ENCODE measurements at regions not wholly inside any gene's neighbourhood (a gene's known extent, or its start where the extent isn't known, plus 50 kb on each side); places are given as distances from the start of the nearest gene placed in this dataset.
"Not testable (repeated sequence)": the region's sequence is repeated elsewhere in the genome, so short reads cannot be mapped to it uniquely, and the experiment has no call there.

DNA sequence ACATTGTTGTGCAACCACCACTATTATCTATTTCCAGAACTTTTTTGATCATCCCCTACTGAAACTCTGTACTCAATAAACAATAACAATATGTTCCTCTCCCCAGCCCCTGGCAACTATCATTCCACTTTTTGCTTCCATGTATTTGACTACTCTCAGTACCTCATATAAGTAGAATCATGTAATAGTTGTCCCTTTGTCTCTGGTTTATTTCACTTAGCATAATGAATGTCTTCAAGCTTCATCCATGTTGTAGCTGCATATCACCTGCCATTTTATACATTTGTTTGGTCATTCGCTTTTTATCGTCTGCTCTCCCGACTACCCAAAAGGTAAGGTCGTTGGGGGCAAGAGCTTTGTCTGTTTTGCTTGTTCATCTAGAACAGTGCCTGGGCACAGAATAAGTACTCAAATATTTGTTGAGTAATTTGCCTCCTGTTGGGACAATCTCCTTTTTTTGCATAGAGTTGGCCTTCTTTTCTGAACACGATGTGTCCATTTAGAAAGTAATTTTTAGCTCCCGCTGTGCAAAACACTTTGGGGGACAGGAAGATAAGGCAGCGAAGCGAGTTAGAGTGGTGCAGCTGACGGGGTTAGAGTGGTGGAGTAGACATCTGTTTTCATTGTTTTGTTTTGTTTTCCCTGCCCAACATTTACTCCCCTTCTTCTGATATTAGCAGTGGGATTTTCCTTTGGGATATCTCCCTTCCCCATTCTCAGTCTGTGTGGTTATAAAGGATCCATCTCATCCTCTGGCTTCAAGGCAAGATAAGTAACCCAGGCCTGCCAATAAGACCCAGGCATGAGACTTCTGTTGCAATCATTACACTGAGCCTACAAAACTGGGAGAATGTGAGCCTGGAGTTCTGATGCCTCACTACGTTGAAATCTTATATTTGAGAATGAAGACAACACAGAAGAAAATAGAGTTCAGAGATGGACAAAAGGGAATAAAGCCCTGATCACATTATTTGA lies 83.4 kb upstream of the RNU6-1 start:
- Mint-ChIP-seq H3K27ac (no peak overlapping the region), H3K4me3 (no peak overlapping the region), H3K36me3 (ENCODE audit: low read depth) (peaks cover 3% of the 10 kb centered on the region), H3K27me3 (ENCODE audit: low read depth) (no peaks in the 10 kb centered on the region), H3K4me1 (ENCODE audit: low read depth) (no peaks in the 10 kb centered on the region), H3K9me3 (peaks cover 15% of the 10 kb centered on the region)
- intact Hi-C loops (cut with micrococcal nuclease) = no loop called here
- CTCF ChIA-PET = interaction anchor here (0.7 kb wide), 1 partner anchor 15 kb away, joined by 3 read pairs; no protein-coding TSS in a partner anchor
- no peak for DNase-seq

- H3K27ac Mint-ChIP-seq = no peak overlapping the region
- intact Hi-C loops (cut with micrococcal nuclease) = no loop called here
- H3K36me3 Mint-ChIP-seq (ENCODE audit: low read depth) = peaks cover 2% of the 10 kb centered on the region
- CTCF ChIA-PET = interaction anchor here (0.7 kb wide), 1 partner anchor 16 kb away, joined by 3 read pairs; no protein-coding TSS in a partner anchor
- no peaks in the 10 kb centered on the region for H3K4me1 Mint-ChIP-seq (ENCODE audit: low read depth)
- no peak overlapping the region for H3K4me3 Mint-ChIP-seq
- H3K9me3 Mint-ChIP-seq = peaks cover 10% of the 10 kb centered on the region
- DNase-seq = no peak
- peaks cover 2% of the 10 kb centered on the region for H3K27me3 Mint-ChIP-seq (ENCODE audit: low read depth)
These were observed 84.6 kb upstream of the RNU6-1 start for GRCh38 chr15:67924359-67924974.

DNA sequence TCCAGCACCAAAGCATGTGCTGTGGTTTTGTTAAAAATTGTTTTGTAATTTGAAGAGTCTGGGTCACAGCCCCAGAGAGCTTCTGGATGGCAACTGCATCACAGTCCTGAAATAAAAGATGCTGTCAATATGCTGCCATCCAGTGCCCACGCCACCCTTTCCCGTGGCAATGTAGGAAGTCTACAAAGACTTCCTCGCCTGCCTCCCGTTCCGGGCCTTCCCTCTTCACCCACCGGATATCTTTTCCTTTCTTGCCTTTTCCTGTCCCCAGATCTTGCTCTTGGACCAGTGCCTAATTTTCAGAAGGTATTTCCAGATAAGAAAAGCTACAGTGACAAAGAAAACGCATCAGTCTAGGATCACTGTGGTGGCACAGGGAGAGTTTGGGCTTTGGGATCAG lies 85.3 kb upstream of the RNU6-1 start:
- Mint-ChIP-seq H3K27me3 (ENCODE audit: low read depth) (peaks cover 2% of the 10 kb centered on the region), H3K4me1 (ENCODE audit: low read depth) (no peaks in the 10 kb centered on the region), H3K9me3 (peaks cover 6% of the 10 kb centered on the region), H3K36me3 (ENCODE audit: low read depth) (peaks cover 2% of the 10 kb centered on the region), H3K4me3 (no peak overlapping the region), H3K27ac (no peak overlapping the region)
- CTCF ChIA-PET = interaction anchor here (0.6 kb wide), 1 partner anchor 1702 kb away, joined by 3 read pairs; no protein-coding TSS in a partner anchor
- DNase-seq = no peak
- intact Hi-C loops (cut with micrococcal nuclease) = no loop called here

GRCh38 chr15:67927501-67928168 lies 87.8 kb upstream of the RNU6-1 start:
- no peak overlapping the region for H3K4me3 Mint-ChIP-seq
- H3K36me3 Mint-ChIP-seq (ENCODE audit: low read depth) = peaks cover 2% of the 10 kb centered on the region
- CTCF ChIA-PET = interaction anchor here (0.9 kb wide), 1 partner anchor 13 kb away, joined by 4 read pairs; no protein-coding TSS in a partner anchor
- intact Hi-C loops (cut with micrococcal nuclease) = no loop called here
- peaks cover 6% of the 10 kb centered on the region for H3K9me3 Mint-ChIP-seq
- no peak for DNase-seq
- no peaks in the 10 kb centered on the region for H3K4me1 Mint-ChIP-seq (ENCODE audit: low read depth)
- peaks cover 2% of the 10 kb centered on the region for H3K27me3 Mint-ChIP-seq (ENCODE audit: low read depth)
- H3K27ac Mint-ChIP-seq = no peak overlapping the region

- Mint-ChIP-seq H3K27ac (no peak overlapping the region), H3K36me3 (ENCODE audit: low read depth) (peaks cover 2% of the 10 kb centered on the region), H3K4me1 (ENCODE audit: low read depth) (no peaks in the 10 kb centered on the region), H3K4me3 (no peak overlapping the region), H3K9me3 (peaks cover 6% of the 10 kb centered on the region), H3K27me3 (ENCODE audit: low read depth) (peaks cover 2% of the 10 kb centered on the region)
- intact Hi-C loops (cut with micrococcal nuclease) = no loop called here
- CTCF ChIA-PET = no interaction called here
- no peak for DNase-seq
These were observed 88.8 kb upstream of the RNU6-1 start for GRCh38 chr15:67928666-67929065.

DNA sequence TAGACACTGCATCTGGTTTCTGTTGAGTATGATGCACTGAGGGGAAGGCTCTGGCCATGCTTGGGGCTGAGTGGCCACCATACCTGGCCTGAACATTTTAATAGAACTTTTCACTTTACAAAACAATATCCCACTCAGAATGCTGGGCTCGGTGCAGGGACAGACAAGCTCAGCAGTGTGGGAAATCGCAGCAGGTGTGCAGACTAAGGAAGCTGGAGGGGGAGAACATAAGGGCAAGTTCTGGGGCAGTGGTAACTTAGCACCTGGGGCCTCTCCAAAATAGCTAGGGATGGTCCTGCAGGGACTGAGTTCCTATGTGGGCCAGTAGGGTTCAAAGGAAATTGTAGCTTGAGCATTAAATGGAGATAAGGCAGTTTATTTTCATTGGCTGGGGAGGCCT lies 90.9 kb upstream of the RNU6-1 start:
- Mint-ChIP-seq H3K4me1 (ENCODE audit: low read depth) (no peaks in the 10 kb centered on the region), H3K4me3 (no peak overlapping the region)
- CTCF ChIA-PET = no interaction called here

DNA sequence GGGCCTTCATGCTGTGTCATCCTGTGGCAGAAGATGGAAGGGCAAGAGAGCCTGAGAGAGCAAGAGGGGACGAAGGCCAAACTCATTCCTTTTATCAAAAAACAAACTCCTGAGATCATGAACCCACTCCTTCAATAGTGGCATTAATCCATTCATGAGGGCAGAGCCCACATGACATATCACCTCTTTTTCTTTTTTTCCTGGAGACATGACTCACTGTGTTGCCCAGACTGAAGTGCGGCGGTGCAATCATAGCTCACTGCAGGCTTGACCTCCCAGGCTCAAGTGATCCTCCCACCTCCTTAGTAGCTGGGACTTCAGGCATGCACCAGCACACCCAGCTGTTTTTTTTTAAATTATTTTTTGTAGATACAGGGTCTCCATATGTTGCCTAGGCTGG lies 92.0 kb upstream of the RNU6-1 start:
- CTCF ChIA-PET = no interaction called here
- peaks cover 2% of the 10 kb centered on the region for H3K27me3 Mint-ChIP-seq (ENCODE audit: low read depth)
- no peak for DNase-seq
- no peaks in the 10 kb centered on the region for H3K4me1 Mint-ChIP-seq (ENCODE audit: low read depth)
- H3K4me3 Mint-ChIP-seq = no peak overlapping the region
- no peaks in the 10 kb centered on the region for H3K9me3 Mint-ChIP-seq
- H3K36me3 Mint-ChIP-seq (ENCODE audit: low read depth) = no peaks in the 10 kb centered on the region
- no peak overlapping the region for H3K27ac Mint-ChIP-seq
- intact Hi-C loops (cut with micrococcal nuclease) = no loop called here

More for the DNA sequence above, 90.9 kb upstream of the RNU6-1 start:
- DNase-seq = no peak
- H3K27ac Mint-ChIP-seq = no peak overlapping the region
- H3K36me3 Mint-ChIP-seq (ENCODE audit: low read depth) = no peaks in the 10 kb centered on the region
- peaks cover 2% of the 10 kb centered on the region for H3K27me3 Mint-ChIP-seq (ENCODE audit: low read depth)
- intact Hi-C loops (cut with micrococcal nuclease) = no loop called here
- H3K9me3 Mint-ChIP-seq = no peaks in the 10 kb centered on the region

DNA sequence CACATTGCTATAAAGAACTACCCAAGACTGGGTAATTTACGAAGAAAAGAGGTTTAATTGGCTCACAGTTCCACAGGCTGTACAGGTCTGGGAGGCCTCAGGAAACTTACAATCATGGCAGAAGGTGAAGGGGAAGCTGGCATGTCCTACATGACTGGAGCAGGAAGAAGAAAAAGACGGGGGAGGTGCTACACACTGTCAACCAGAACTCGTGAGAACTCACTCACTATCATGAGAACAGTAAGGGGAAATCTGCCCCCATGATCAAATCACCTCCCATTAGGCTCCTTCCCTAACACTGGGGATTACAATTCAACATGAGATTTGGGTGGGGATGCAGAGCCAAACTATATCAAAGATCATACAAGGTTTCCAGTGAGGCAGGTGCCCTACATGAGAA lies 94.3 kb upstream of the RNU6-1 start:
- H3K4me3 Mint-ChIP-seq; H3K9me3 Mint-ChIP-seq; intact Hi-C loops (cut with micrococcal nuclease): not testable (repeated sequence)

DNA sequence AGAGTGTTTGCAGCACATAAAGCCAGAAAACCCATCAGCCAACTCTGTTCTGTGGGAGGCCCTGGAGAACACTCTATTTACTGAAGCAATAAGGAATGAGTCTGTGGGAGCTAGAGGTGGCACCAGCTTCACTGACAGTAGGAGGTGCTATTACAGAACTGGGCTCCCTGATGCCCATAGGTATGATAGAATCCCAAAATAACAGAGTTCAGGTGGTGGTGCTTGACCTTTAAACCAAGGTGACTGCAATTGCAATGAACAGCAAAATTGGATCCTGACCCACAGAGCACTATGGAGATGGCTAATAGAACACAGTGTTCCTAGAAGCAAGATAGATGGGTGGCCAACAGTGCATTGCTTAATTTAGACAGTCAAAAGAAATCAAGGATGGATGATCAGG lies 95.4 kb upstream of the RNU6-1 start:
- CTCF ChIA-PET = no interaction called here
- Mint-ChIP-seq H3K27me3 (ENCODE audit: low read depth) (no peaks in the 10 kb centered on the region), H3K4me1 (ENCODE audit: low read depth) (no peaks in the 10 kb centered on the region), H3K4me3 (no peak overlapping the region), H3K9me3 (peaks cover 1% of the 10 kb centered on the region), H3K36me3 (ENCODE audit: low read depth) (no peaks in the 10 kb centered on the region), H3K27ac (no peak overlapping the region)
- intact Hi-C loops (cut with micrococcal nuclease) = no loop called here
- no peak for DNase-seq

More for the DNA sequence above, 94.3 kb upstream of the RNU6-1 start:
- DNase-seq; CTCF ChIA-PET; H3K27ac Mint-ChIP-seq; H3K4me1 Mint-ChIP-seq (ENCODE audit: low read depth); H3K27me3 Mint-ChIP-seq (ENCODE audit: low read depth); H3K36me3 Mint-ChIP-seq (ENCODE audit: low read depth): not testable (repeated sequence)

GRCh38 chr15:67936258-67936657 lies 96.4 kb upstream of the RNU6-1 start:
- DNase-seq = no peak
- Mint-ChIP-seq H3K27me3 (ENCODE audit: low read depth) (no peaks in the 10 kb centered on the region), H3K27ac (no peak overlapping the region), H3K9me3 (peaks cover 1% of the 10 kb centered on the region), H3K4me1 (ENCODE audit: low read depth) (no peaks in the 10 kb centered on the region), H3K4me3 (no peak overlapping the region), H3K36me3 (ENCODE audit: low read depth) (no peaks in the 10 kb centered on the region)
- CTCF ChIA-PET = no interaction called here
- intact Hi-C loops (cut with micrococcal nuclease) = no loop called here

DNA sequence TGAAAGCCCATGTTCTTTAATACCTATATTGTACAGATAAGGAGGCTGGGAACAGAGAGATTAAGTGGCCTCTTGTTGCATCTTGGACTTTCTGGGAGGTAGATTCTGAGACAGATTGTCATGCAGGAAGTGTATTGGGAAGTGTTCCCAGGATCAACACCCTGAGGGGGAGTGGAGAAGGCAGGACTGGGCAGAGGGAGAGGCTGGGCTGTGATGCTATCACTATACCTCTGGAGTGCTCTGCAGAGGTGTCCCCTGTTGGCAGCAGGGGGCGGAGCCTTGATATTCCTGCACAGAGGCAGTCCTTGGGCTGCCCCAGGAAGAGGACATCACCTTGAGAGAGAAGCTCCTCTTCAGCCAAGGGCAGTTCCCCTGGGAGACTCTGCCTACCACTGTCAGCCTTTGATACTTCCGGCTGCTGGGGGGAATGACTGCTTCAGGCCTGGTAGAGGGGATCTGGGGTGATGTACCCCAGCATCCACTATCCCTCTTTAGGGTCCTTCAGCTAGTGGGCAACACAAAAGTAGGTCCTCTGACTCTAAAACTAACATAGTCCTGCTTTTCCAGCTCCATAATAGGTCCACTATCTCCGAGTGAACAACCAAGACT lies 97.4 kb upstream of the RNU6-1 start:
- no peaks in the 10 kb centered on the region for H3K27me3 Mint-ChIP-seq (ENCODE audit: low read depth)
- no peak for DNase-seq
- H3K4me3 Mint-ChIP-seq = no peak overlapping the region
- CTCF ChIA-PET = no interaction called here
- peaks cover 1% of the 10 kb centered on the region for H3K9me3 Mint-ChIP-seq
- no peaks in the 10 kb centered on the region for H3K36me3 Mint-ChIP-seq (ENCODE audit: low read depth)
- no peaks in the 10 kb centered on the region for H3K4me1 Mint-ChIP-seq (ENCODE audit: low read depth)
- H3K27ac Mint-ChIP-seq = no peak overlapping the region
- intact Hi-C loops (cut with micrococcal nuclease) = no loop called here

DNA sequence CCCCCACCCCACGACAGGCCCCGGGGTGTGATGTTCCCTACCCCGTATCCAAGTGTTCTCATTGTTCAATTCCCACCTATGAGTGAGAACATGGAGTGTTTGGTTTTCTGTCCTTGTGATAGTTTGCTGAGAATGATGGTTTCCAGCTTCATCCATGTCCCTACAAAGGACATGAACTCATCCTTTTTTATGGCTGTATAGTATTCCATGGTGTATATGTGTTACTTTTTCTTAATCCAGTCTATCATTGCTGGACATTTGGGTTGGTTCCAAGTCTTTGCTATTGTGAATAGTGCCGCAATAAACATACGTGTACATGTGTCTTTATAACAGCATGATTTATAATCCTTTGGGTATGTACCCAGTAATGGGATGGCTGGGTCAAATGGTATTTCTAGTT lies 99.3 kb upstream of the RNU6-1 start:
- DNase-seq; H3K4me3 Mint-ChIP-seq; H3K27me3 Mint-ChIP-seq (ENCODE audit: low read depth); intact Hi-C loops (cut with micrococcal nuclease); CTCF ChIA-PET; H3K4me1 Mint-ChIP-seq (ENCODE audit: low read depth); H3K36me3 Mint-ChIP-seq (ENCODE audit: low read depth); H3K27ac Mint-ChIP-seq; H3K9me3 Mint-ChIP-seq: not testable (repeated sequence)
